ENCODE measurements at regions not wholly inside any gene's neighbourhood (a gene's known extent, or its start where the extent isn't known, plus 50 kb on each side); places are given as distances from the start of the nearest gene placed in this dataset.

DNA sequence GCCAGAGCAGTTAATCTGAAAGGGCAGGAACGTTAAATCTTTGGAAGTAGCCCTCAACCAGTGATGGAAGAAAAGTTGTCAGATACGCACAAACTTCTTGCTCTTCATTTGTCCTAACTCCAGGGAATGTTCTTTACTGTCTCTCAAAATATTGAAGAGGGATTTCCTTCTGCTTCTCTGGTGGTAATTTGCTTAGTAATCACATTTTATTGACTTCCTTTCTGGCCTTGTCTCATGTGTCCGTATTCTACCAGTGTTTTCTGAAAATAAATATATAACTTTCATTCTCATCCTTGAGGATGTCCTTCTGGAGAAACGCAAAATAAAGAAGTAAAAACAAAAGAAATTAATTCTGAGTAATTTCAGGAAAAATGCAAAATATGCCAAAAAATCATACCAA is 282.1 kb downstream of the CYLC2 start:
- TF ChIP-seq CTCF (conservative IDR thresholded peaks at IDR 0.05; ENCODE audit: low read depth in 2 of 2): no peak
- no peak for TF ChIP-seq EZH2phosphoT487 (IDR thresholded peaks at IDR 0.05; ENCODE audit: unreplicated experiment)
